ENCODE measurements at regions not wholly inside any gene's neighbourhood (a gene's known extent, or its start where the extent isn't known, plus 50 kb on each side); places are given as distances from the start of the nearest gene placed in this dataset.

DNA sequence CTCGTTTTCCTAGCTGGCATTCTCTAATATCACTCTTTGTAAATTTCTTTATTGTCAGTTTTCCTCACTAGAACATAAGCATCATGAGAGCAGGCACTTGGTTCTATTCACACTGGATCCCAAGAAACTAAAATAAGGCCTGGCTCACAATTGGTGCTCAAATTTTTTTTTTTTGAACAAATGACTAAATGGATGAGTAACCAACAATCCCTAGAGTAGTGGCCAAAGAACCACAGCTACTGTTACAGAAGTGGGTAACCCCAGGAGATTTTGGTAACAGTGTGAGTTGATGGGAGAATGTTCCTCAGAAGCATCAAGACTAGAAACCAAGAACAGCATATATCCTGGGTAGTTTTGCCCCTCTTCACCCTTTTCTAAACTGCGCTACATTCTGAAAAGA lies 572.6 kb downstream of the INSC start:
- H3K4me3 Mint-ChIP-seq, result no peak overlapping the region
- H3K27me3 ChIP-seq (ENCODE audit: control insufficient read depth, insufficient read depth, low read length, poor library complexity, severe bottlenecking), result no peaks in the 10 kb centered on the region
- DNase-seq, result peak; percentile 2
- H3K36me3 Mint-ChIP-seq (ENCODE audit: low read depth), result no peaks in the 10 kb centered on the region
- no peak for TF ChIP-seq CTCF (conservative IDR thresholded peaks at IDR 0.05)
- H3K9me3 ChIP-seq (ENCODE audit: control insufficient read depth, low read length), result peaks cover 39% of the 10 kb centered on the region
- 86 to 96% methylated on average over 2 of the region's 2 CpGs for WGBS, 2 experiments (ENCODE audit: insufficient coverage in 1 of 2, insufficient read length in 1 of 2)
- H3K27ac Mint-ChIP-seq, result no peak overlapping the region
- H3K36me3 ChIP-seq (ENCODE audit: control insufficient read depth, insufficient read depth, low read length), result no peaks in the 10 kb centered on the region
- H3K9ac ChIP-seq (ENCODE audit: extremely low read depth, low read length, poor library complexity, severe bottlenecking), result no peak overlapping the region
- H3K4me3 ChIP-seq (ENCODE audit: low read length), result no peak overlapping the region
- H3K4me1 Mint-ChIP-seq, result peaks cover 14% of the 10 kb centered on the region
- H3K27ac ChIP-seq (ENCODE audit: low read depth, low read length), result no peak overlapping the region
- H3K9me3 Mint-ChIP-seq, result peaks cover 6% of the 10 kb centered on the region
- H3K27me3 Mint-ChIP-seq (ENCODE audit: insufficient read depth), result no peaks in the 10 kb centered on the region
- no peaks in the 10 kb centered on the region for H3K4me1 ChIP-seq (ENCODE audit: control insufficient read depth, insufficient read depth, low read length)

DNA sequence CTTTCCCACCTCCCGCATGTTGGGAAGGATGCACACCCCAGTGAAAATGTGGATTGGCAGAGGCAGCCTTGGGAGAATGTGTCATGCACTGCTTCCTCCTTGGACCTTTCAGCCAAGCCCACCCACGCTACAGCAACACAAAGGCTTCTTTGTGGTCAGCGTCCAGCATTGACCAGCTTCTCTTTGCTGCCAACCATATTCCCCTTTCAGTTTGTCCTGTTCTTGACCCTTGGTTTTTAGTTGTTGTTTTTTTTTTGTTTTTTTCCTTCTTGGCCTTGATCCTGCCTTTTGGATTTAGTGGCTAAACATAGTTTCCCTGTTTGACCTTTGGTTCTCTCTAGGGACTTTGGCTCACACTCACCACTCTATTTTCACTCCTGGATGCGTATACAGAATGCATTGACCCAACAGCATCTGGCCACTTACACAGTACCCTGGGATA lies 573.6 kb downstream of the INSC start:
- Histone ChIP-seq H3K4me1 (ENCODE audit: control insufficient read depth, insufficient read depth, low read length) (no peaks in the 10 kb centered on the region), H3K27me3 (ENCODE audit: control insufficient read depth, insufficient read depth, low read length, poor library complexity, severe bottlenecking) (no peaks in the 10 kb centered on the region), H3K4me3 (ENCODE audit: low read length) (no peak overlapping the region), H3K9me3 (ENCODE audit: control insufficient read depth, low read length) (peaks cover 46% of the 10 kb centered on the region), H3K9ac (ENCODE audit: extremely low read depth, low read length, poor library complexity, severe bottlenecking) (no peak overlapping the region), H3K27ac (ENCODE audit: low read depth, low read length) (no peak overlapping the region), H3K36me3 (ENCODE audit: control insufficient read depth, insufficient read depth, low read length) (no peaks in the 10 kb centered on the region)
- no peak for TF ChIP-seq CTCF (conservative IDR thresholded peaks at IDR 0.05)
- WGBS, 2 experiments (ENCODE audit: insufficient coverage in 1 of 2, insufficient read length in 1 of 2), result 80 to 95% methylated on average over 1 to 4 of the region's 4 CpGs
- Mint-ChIP-seq H3K27me3 (ENCODE audit: insufficient read depth) (no peaks in the 10 kb centered on the region), H3K4me1 (peaks cover 14% of the 10 kb centered on the region), H3K36me3 (ENCODE audit: low read depth) (peaks cover 1% of the 10 kb centered on the region), H3K27ac (no peak overlapping the region), H3K9me3 (peaks cover 8% of the 10 kb centered on the region), H3K4me3 (no peak overlapping the region)
- no peak for DNase-seq

GRCh38 chr11:15690320-15690719 lies 575.6 kb downstream of the INSC start:
- DNase-seq, result no peak
- 57 to 78% methylated on average over 1 to 3 of the region's 3 CpGs for WGBS, 2 experiments (ENCODE audit: insufficient coverage in 1 of 2, insufficient read length in 1 of 2)
- H3K9me3 Mint-ChIP-seq, result peaks cover 16% of the 10 kb centered on the region
- Histone ChIP-seq H3K4me1 (ENCODE audit: control insufficient read depth, insufficient read depth, low read length) (peaks cover 6% of the 10 kb centered on the region), H3K27me3 (ENCODE audit: control insufficient read depth, insufficient read depth, low read length, poor library complexity, severe bottlenecking) (no peaks in the 10 kb centered on the region), H3K27ac (ENCODE audit: low read depth, low read length) (no peak overlapping the region), H3K4me3 (ENCODE audit: low read length) (no peak overlapping the region), H3K9me3 (ENCODE audit: control insufficient read depth, low read length) (peaks cover 46% of the 10 kb centered on the region), H3K9ac (ENCODE audit: extremely low read depth, low read length, poor library complexity, severe bottlenecking) (no peak overlapping the region), H3K36me3 (ENCODE audit: control insufficient read depth, insufficient read depth, low read length) (no peaks in the 10 kb centered on the region)
- H3K27ac Mint-ChIP-seq, result no peak overlapping the region
- peaks cover 10% of the 10 kb centered on the region for H3K4me1 Mint-ChIP-seq
- no peaks in the 10 kb centered on the region for H3K27me3 Mint-ChIP-seq (ENCODE audit: insufficient read depth)
- peaks cover 1% of the 10 kb centered on the region for H3K36me3 Mint-ChIP-seq (ENCODE audit: low read depth)
- TF ChIP-seq CTCF (conservative IDR thresholded peaks at IDR 0.05), result no peak
- H3K4me3 Mint-ChIP-seq, result no peak overlapping the region

Measured in endodermal cell (in vitro differentiated cells).